ENCODE measurements at regions not wholly inside any gene's neighbourhood (a gene's known extent, or its start where the extent isn't known, plus 50 kb on each side); places are given as distances from the start of the nearest gene placed in this dataset.
A peak's percentile ranks its signal among the peaks of the same experiment; 100 is the strongest.

DNA sequence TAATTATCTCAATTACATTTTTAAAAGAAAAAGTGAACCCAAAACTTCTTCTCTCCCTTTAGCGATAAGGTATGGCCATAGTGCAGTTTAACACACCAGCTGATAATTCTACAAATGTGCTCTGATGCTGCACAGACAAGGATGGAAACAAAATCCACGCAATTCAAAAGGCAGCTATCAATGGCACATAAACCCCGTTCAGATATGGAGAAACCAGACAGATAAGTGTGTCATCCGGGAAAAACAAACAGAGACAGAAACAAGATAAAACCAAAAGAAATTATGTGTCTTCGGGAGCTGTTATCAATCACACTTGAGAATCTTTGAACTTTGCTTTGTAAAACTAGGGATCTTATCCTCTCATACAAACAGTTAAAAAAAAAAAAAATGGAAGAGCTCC lies 73.6 kb downstream of the SIPA1L2 start:
- FAIRE-seq (no peak), DNase-seq (ENCODE audit: low spot score) (no peak)

GRCh38 chr1:232555494-232556210 lies 74.3 kb downstream of the SIPA1L2 start:
- DNase-seq (ENCODE audit: low spot score) (no peak), FAIRE-seq (no peak)

- FAIRE-seq (no peak), DNase-seq (ENCODE audit: low spot score) (no peak)
Measured at GRCh38 chr1:232554409-232554808, 75.5 kb downstream of the SIPA1L2 start.

- DNase-seq (ENCODE audit: low spot score) (no peak), FAIRE-seq (no peak)
Measured at GRCh38 chr1:232553809-232554208, 76.1 kb downstream of the SIPA1L2 start.

GRCh38 chr1:232553050-232553754 lies 76.7 kb downstream of the SIPA1L2 start:
- FAIRE-seq (no peak), DNase-seq (ENCODE audit: low spot score) (peak; percentile 8)

DNA sequence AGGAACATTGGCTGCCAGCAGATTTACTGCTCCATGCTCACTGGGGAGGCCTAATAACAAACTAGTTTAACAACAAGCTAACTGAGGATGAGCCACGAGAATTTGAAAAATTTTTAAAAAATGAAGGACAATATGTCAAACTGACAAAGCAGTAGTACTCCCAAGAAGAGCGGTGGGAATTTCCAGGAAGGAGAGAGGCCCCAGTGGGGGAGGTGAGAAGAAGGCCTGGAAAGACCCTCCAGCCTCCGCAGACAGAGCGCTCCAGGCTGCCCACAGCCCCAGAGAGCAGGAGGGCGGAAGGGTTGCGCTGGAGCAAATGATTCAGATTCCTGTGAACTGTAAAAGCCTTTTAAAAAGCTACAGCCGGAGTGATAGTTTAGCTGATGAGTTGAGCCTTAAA lies 78.5 kb downstream of the SIPA1L2 start:
- DNase-seq (ENCODE audit: low spot score) (peak; percentile 14), FAIRE-seq (no peak)

- no peak for FAIRE-seq
Measured at GRCh38 chr1:232550007-232550406, 79.9 kb downstream of the SIPA1L2 start.

GRCh38 chr1:232548691-232549090 lies 81.2 kb downstream of the SIPA1L2 start:
- no peak for DNase-seq (ENCODE audit: low spot score)
- no peak for FAIRE-seq

More at GRCh38 chr1:232550007-232550406, 79.9 kb downstream of the SIPA1L2 start:
- DNase-seq (ENCODE audit: low spot score): no peak

DNA sequence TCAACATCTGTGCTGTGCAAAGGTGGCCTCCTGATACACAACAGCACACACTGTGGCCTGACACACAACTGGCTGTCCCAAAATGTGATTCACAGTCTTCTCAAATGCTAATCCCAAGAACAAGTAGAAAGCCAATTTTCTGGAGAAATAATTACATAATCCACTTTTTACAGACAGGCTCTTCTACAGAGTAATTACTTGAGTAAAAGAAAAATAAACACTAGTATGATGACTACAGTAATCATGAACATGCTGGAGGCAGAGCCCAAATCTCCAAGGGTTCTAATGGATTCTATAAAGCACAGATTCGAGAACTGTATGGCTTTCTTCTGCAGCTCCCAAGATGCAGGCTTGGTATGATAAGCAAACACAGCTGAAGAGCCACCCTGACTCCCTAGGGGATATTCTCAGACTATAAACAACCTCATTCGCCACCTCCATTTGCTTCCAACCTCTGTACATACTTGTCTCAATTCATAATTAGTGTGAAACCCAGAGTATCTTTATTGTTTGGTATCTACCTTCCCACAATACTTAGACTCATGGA lies 81.9 kb downstream of the SIPA1L2 start:
- FAIRE-seq (no peak), DNase-seq (ENCODE audit: low spot score) (no peak)

DNA sequence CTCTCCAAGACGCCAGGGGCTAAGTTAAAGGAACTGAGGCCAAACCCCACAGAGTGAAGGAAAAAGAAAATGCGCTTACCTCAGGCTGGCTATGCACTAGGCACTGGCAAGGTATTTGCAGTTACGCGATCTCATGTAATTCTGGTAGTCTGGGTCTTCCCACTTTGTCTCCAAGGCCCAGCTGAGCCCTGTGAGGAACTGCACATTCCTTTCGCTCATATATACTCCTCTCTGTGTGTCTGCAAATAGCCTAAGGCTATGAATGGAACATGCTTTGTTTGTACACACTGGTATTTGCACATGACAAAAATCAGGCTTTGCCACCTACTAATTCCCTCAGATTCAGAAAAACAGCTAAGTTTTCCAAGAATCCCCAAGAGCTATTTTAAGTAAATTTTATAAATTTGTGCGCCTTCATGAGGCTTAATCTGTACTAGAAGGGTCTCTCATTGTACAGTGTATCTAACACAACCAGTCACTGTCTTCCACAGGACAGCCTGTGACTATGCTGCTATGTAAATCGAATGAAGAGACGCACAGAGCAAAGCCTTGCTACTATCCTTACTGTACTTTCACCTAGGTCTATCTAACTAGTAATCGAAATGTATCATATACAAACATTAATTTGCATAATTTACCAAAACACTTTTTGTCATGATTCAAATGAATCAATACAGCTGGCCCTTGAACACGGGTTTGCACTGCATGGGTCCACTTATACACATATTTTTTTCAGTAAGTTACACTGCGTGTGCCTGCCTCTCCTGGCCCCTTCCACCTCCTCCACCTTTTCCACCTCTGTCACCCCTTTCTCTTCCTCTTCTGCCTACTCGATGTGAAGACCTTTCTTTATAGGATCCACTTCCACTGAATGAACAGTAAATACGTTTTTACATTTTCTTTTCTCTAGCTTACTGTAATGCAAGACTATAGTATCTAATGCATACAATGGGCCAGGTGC lies 87.0 kb downstream of the SIPA1L2 start:
- no peak for FAIRE-seq
- DNase-seq (ENCODE audit: low spot score): no peak

DNA sequence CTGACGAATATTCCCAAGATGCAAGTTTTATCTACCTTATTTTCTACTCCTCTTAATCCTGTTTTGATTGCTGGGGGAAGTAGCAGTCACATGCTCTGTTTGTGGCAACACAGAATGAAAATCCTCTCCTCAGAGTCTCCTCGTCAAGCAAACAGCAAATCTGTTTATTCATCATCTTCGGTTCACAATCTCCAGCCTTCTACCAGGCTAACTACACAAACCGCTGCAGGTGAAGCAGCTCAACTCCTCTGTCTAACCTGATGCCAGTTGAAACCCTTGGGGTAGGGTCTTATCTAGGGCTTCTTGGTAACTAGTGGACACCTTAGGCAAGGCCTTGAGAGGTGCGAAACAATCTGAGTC lies 91.0 kb downstream of the SIPA1L2 start:
- DNase-seq (ENCODE audit: low spot score) (no peak), FAIRE-seq (no peak)

DNA sequence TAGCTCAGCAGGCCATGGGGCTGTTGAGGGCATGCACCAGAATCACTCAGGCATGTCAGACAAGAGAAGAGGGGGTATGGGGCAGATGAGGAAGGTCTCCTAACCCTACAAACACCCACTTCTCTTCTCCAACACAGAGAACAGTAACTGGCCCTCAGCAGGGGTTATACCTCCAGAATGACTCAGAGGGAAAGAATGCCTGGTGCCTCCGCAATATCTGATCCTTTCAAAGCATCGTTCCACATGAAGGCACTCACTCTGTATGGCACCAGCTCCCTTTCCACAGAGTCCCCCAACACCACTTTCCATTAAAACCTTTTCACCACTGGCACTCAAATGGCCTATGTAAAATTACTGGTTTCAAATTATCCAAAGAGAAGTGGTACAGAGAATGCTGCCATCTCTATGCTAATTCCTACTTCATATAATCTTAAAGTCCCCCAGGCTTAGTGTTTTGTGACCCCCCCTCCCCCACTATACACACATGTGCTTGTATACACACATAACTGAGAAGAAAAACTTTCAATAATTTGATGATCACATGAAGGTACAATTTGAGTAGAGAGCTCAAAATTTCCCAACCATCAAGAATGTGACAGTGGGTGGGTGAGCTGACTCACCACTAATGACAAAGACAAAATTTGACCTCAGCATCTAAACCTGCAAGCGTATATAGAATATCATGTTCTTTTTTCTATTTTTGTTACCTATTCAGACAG lies 91.5 kb downstream of the SIPA1L2 start:
- FAIRE-seq (peak; percentile 99), DNase-seq (ENCODE audit: low spot score) (peak; percentile 98)

DNA sequence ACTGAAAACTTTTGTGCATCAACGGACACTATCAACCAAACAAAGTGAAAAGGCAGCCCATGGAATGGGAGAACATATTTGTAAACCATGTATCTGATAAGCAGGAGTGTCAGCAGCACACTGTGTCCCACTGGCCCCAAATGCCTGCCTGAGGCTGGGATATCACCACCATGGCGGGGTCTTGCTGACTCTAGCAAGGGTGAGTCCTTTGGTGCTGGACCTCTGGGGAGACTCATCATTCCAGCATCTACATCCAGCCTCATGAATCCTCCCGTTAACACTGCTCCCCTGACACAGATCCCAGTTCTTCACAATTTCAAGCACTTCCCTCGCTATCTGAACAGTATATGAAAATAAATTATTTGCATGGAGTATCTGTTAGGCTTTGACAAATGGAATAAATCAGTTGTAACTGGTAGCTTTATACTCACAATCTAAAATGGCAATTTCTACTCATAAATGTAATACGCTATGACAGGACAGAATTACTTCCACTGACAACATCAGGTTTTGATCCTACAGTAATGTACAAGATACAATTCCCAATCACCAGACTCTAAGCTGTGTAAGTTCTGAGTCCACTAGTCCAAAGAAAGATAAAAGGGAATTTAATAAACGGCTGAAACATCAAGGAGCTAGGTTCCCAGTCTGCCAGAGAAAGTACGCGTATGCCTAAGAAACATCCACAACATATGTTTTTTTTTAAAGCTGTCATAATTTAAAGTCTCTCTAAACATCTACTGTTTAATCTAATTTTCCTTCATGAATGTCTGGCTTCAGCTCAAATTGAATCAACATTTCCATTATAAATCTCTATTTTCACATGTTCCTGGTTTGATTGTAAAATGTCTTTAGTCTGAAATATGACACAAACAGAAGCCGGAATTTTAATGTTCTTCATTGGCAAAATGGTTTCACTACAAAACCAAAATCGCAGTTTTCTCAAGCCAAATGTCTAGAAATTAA lies 95.1 kb downstream of the SIPA1L2 start:
- DNase-seq (ENCODE audit: low spot score) (no peak), FAIRE-seq (no peak)

DNA sequence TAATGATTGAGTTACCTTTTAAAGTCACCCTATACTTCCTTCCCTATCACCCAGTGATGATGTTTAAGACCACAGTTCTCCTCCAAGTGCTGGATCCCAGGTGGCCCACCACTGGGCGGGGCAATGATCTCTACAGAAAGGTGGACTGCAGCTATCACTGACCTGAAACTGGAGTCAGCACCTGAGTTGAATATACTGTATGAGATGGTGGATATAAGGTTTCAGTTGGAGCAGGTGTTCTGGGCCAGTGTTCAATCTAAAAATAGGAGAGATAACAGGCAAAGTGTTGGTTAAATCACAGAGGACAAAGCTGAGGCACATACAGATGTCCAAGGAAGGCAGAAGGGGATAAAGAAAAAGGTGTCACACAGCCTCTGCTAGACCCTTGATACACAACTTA lies 96.6 kb downstream of the SIPA1L2 start:
- DNase-seq (ENCODE audit: low spot score) (no peak), FAIRE-seq (no peak)

DNA sequence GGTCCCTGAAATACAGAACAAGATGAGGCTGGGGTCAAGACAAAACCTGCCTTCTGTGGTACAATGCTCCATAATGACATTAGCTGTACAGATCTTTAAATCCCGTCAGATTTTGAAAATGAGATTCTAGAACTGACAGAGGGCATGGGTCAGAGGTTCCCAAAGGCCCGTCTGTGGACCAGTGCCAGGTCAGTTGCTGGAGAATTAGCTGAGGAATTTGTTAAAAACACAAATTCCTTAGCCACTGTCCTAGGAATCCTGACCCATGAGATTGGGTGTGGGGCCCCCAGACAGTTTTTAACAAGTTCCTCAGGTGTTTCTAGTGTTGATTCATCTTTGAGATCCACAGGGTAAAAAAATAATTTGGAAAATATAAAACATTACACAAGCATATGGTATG lies 97.0 kb downstream of the SIPA1L2 start:
- DNase-seq (ENCODE audit: low spot score): no peak
- FAIRE-seq: no peak

DNA sequence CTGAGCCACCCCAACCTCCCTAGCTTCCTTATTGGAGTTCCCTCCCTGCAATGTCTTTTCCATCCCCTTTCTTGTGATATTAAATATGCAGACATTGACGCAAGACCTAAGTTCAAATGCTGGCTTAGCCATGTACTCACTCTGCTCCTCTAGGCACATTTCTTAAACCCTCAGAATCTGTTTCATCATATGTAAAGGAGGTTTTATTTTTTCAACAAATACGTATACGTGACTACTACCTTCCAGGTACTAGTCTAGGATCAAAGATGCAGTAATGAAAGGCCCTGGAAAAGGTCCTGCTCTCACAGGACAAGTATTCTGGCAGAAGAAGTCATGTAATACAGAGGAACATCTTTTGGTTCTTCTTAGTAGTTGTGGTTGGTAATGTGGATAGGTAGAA lies 98.6 kb downstream of the SIPA1L2 start:
- no peak for FAIRE-seq
- no peak for DNase-seq (ENCODE audit: low spot score)

- peak; percentile 82 for FAIRE-seq
Measured at GRCh38 chr1:232529747-232530146, 100.2 kb downstream of the SIPA1L2 start.

DNA sequence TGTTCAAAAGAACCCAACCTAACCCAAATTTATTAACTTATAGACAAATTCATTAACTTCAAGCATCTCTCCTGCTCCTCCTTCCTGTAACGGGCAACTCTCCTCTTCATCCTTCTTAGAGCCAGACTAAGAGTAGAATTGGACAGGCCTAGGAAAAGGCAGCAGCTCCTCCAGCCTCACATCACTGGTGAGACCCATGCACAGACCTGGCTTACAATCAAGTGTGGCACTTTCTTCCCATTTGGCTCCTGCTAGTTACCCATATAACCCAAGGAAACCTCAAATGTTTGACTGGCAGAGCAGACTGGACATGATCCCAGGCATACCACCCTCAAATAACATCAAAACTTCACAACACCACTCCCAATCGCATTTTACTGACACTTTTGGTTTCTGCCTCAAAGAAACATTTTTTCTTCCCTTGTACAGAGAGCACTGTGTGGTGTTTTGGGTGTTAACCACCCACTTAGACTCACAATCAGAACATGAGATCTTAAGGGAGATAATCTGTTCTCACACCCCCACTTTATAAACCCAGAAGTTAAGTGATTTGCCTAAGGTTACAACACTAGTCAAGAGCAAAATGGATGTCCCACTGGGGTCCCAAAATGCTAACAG lies 101.4 kb downstream of the SIPA1L2 start:
- FAIRE-seq (no peak), DNase-seq (ENCODE audit: low spot score) (no peak)

More at GRCh38 chr1:232529747-232530146, 100.2 kb downstream of the SIPA1L2 start:
- DNase-seq (ENCODE audit: low spot score): peak; percentile 44

- FAIRE-seq: peak; percentile 77
- DNase-seq (ENCODE audit: low spot score): peak; percentile 30
Measured at GRCh38 chr1:232524056-232524455, 105.9 kb downstream of the SIPA1L2 start.

Measured in RCC 7860 (cell line).